ENCODE measurements at regions not wholly inside any gene's neighbourhood (a gene's known extent, or its start where the extent isn't known, plus 50 kb on each side); places are given as distances from the start of the nearest gene placed in this dataset.

DNA sequence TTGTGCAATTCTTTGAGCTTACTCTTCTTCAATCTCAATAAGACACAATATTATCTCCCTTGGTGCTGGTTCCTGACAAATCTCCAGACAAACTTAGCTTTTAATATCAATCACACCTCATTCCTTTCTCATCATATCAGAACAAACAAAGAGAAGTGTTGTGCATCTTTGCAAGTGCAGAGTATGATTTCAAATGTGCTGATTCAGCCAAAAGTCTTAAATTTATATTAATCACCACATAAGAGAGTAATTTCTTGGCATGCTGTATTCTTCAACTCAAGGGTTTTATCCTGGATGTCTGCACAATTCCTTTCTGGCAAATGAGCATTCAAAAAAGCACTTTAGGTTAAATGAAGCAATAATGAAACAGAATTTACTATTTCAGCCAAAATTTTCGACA is 877.8 kb downstream of the ANKRD7 start:
- no peak overlapping the region for H3K27ac ChIP-seq (ENCODE audit: low read length)
- no peak overlapping the region for H3K4me3 ChIP-seq (ENCODE audit: low read length)
- no peaks in the 10 kb centered on the region for H3K4me1 ChIP-seq (ENCODE audit: control insufficient read depth, insufficient read depth, low read length)
- 80% methylated on average over 1 of the region's 1 CpG for WGBS (ENCODE audit: insufficient coverage, low lambda C conversion rate)
- no peaks in the 10 kb centered on the region for H3K9me3 ChIP-seq (ENCODE audit: control insufficient read depth, low read depth, low read length)
- no peaks in the 10 kb centered on the region for H3K36me3 ChIP-seq (ENCODE audit: control insufficient read depth, insufficient read depth, low read length)
- no peak for DNase-seq
- H3K27me3 ChIP-seq (ENCODE audit: control insufficient read depth, insufficient read depth, low read length): no peaks in the 10 kb centered on the region

GRCh38 chr7:119105381-119105780 is 880.9 kb downstream of the ANKRD7 start:
- DNase-seq: no peak
- Histone ChIP-seq H3K27ac (ENCODE audit: low read length) (no peak overlapping the region), H3K4me3 (ENCODE audit: low read length) (no peak overlapping the region), H3K4me1 (ENCODE audit: control insufficient read depth, insufficient read depth, low read length) (no peaks in the 10 kb centered on the region), H3K9me3 (ENCODE audit: control insufficient read depth, low read depth, low read length) (no peaks in the 10 kb centered on the region), H3K36me3 (ENCODE audit: control insufficient read depth, insufficient read depth, low read length) (no peaks in the 10 kb centered on the region), H3K27me3 (ENCODE audit: control insufficient read depth, insufficient read depth, low read length) (no peaks in the 10 kb centered on the region)
- WGBS (ENCODE audit: insufficient coverage, low lambda C conversion rate): no CpG with 5 or more reads among the region's 1 CpG

- DNase-seq: no peak
- H3K27me3 ChIP-seq (ENCODE audit: control insufficient read depth, insufficient read depth, low read length): no peaks in the 10 kb centered on the region
- WGBS (ENCODE audit: insufficient coverage, low lambda C conversion rate): no CpG with 5 or more reads among the region's 8 CpGs
- no peaks in the 10 kb centered on the region for H3K36me3 ChIP-seq (ENCODE audit: control insufficient read depth, insufficient read depth, low read length)
- no peak overlapping the region for H3K4me3 ChIP-seq (ENCODE audit: low read length)
- no peaks in the 10 kb centered on the region for H3K4me1 ChIP-seq (ENCODE audit: control insufficient read depth, insufficient read depth, low read length)
- no peaks in the 10 kb centered on the region for H3K9me3 ChIP-seq (ENCODE audit: control insufficient read depth, low read depth, low read length)
- no peak overlapping the region for H3K27ac ChIP-seq (ENCODE audit: low read length)
Measured at GRCh38 chr7:119123326-119123725, 898.8 kb downstream of the ANKRD7 start.

DNA sequence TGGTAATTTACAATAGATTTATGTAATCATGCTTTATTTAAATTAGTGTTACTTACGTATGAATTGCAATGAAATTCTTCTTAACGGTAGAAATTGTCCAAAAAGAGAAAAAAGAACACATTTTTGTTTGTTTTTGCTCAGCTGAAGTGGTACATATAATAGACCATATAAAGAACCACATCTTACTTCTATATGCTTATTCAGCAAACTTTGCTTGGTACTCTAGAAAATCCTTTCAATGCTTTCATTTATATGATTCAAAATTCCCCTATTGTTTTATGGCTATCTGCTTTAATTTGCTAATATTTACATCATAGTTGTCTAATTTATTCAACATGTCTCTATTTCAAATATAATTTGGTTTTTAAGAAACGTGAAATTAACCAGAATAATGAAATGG is 903.2 kb downstream of the ANKRD7 start:
- Histone ChIP-seq H3K36me3 (ENCODE audit: control insufficient read depth, insufficient read depth, low read length) (no peaks in the 10 kb centered on the region), H3K4me3 (ENCODE audit: low read length) (no peak overlapping the region), H3K27ac (ENCODE audit: low read length) (no peak overlapping the region), H3K9me3 (ENCODE audit: control insufficient read depth, low read depth, low read length) (no peaks in the 10 kb centered on the region), H3K4me1 (ENCODE audit: control insufficient read depth, insufficient read depth, low read length) (no peaks in the 10 kb centered on the region), H3K27me3 (ENCODE audit: control insufficient read depth, insufficient read depth, low read length) (no peaks in the 10 kb centered on the region)
- DNase-seq: no peak
- 77% methylated on average over 3 of the region's 3 CpGs for WGBS (ENCODE audit: insufficient coverage, low lambda C conversion rate)

- Histone ChIP-seq H3K27me3 (ENCODE audit: control insufficient read depth, insufficient read depth, low read length) (no peaks in the 10 kb centered on the region), H3K36me3 (ENCODE audit: control insufficient read depth, insufficient read depth, low read length) (no peaks in the 10 kb centered on the region), H3K4me1 (ENCODE audit: control insufficient read depth, insufficient read depth, low read length) (no peaks in the 10 kb centered on the region), H3K27ac (ENCODE audit: low read length) (no peak overlapping the region), H3K4me3 (ENCODE audit: low read length) (no peak overlapping the region), H3K9me3 (ENCODE audit: control insufficient read depth, low read depth, low read length) (no peaks in the 10 kb centered on the region)
- no peak for DNase-seq
Measured at GRCh38 chr7:119132436-119132835, 907.9 kb downstream of the ANKRD7 start.

DNA sequence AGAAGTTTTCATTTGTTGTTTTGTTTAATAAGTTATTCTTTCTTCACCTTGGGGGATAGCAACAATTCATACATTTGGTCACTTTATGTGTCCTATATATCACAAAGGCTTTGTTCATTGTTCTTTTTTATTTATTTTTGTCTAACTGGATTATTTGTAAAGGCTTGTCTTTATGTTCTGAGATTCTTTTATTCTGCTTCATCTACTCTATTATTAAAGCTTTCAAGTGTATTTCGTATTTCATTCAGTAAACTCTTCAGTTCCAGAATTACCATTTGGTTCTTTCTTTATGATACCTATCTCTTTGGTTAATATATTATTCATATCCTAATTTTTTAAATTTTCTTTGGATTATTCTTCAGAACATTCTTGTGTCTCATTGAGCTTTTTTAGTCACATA is 942.9 kb downstream of the ANKRD7 start:
- WGBS (ENCODE audit: insufficient coverage, low lambda C conversion rate): 93% methylated on average over 1 of the region's 1 CpG
- H3K27ac ChIP-seq (ENCODE audit: low read length): no peak overlapping the region

GRCh38 chr7:119172043-119172442 is 947.5 kb downstream of the ANKRD7 start:
- Histone ChIP-seq H3K27me3 (ENCODE audit: control insufficient read depth, insufficient read depth, low read length) (no peaks in the 10 kb centered on the region), H3K4me3 (ENCODE audit: low read length) (no peak overlapping the region), H3K4me1 (ENCODE audit: control insufficient read depth, insufficient read depth, low read length) (no peaks in the 10 kb centered on the region), H3K9me3 (ENCODE audit: control insufficient read depth, low read depth, low read length) (no peaks in the 10 kb centered on the region), H3K27ac (ENCODE audit: low read length) (no peak overlapping the region), H3K36me3 (ENCODE audit: control insufficient read depth, insufficient read depth, low read length) (no peaks in the 10 kb centered on the region)
- WGBS (ENCODE audit: insufficient coverage, low lambda C conversion rate): 67% methylated on average over 1 of the region's 5 CpGs
- no peak for DNase-seq

More for the DNA sequence above, 942.9 kb downstream of the ANKRD7 start:
- Histone ChIP-seq H3K9me3 (ENCODE audit: control insufficient read depth, low read depth, low read length) (peaks cover 10% of the 10 kb centered on the region), H3K36me3 (ENCODE audit: control insufficient read depth, insufficient read depth, low read length) (no peaks in the 10 kb centered on the region), H3K4me1 (ENCODE audit: control insufficient read depth, insufficient read depth, low read length) (no peaks in the 10 kb centered on the region), H3K27me3 (ENCODE audit: control insufficient read depth, insufficient read depth, low read length) (no peaks in the 10 kb centered on the region), H3K4me3 (ENCODE audit: low read length) (no peak overlapping the region)
- DNase-seq: no peak

DNA sequence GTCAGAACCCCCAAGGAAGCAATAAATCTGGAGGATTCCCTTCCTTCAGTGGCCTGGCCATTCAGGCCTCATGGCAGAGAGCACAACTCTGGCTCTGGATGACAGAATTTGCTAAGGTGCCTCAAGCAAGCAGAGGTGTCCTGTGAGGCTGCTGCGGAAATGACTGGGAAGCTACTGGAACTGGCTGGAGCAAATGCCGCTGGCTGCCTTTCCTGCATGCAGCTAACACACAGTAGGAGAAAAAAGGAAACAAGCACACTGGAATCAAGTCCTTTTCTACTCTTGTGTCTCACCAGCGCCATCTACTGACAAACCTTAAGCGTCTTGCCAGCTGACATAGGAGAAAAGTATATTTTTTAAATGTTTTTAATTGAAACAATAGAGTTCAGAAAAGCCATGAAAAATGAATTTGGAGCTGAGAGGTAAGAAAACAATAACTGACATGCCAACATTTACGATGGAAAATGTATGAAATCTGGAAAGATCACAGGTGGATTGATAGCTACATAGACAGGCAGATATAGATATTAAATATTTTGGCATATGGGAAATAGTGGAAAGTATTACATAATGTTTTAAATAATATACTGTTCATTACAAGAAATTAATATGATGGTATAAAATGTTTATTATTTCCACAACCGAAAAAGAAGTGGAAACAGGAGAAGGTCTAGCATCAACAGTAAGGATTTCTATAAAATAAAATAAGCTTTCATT is 951.6 kb downstream of the ANKRD7 start:
- Histone ChIP-seq H3K27ac (ENCODE audit: low read length) (no peak overlapping the region), H3K36me3 (ENCODE audit: control insufficient read depth, insufficient read depth, low read length) (no peaks in the 10 kb centered on the region), H3K4me1 (ENCODE audit: control insufficient read depth, insufficient read depth, low read length) (no peaks in the 10 kb centered on the region), H3K9me3 (ENCODE audit: control insufficient read depth, low read depth, low read length) (no peaks in the 10 kb centered on the region), H3K27me3 (ENCODE audit: control insufficient read depth, insufficient read depth, low read length) (no peaks in the 10 kb centered on the region), H3K4me3 (ENCODE audit: low read length) (no peak overlapping the region)
- 0% methylated on average over 3 of the region's 6 CpGs for WGBS (ENCODE audit: insufficient coverage, low lambda C conversion rate)
- DNase-seq: peak; percentile 23 to 37

DNA sequence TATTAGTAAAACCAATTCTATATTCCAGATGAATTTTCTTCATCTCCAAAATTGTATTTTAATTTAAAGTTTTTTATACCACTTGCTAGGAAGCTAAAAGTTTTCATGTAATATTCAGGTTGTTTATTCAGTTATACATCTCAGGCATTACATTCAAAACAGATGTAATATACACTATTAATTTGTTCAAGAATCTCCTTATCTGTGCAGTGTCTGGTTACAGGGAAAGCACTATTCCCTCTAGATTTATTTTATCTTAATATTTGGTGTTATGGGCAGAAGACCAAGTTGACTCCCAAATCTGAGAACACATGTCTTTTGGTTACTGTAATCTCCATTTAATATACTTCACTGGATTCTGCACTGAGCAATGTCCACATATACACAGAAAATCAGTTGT is 953.4 kb downstream of the ANKRD7 start:
- no peak overlapping the region for H3K4me3 ChIP-seq (ENCODE audit: low read length)
- H3K4me1 ChIP-seq (ENCODE audit: control insufficient read depth, insufficient read depth, low read length): no peaks in the 10 kb centered on the region
- no peaks in the 10 kb centered on the region for H3K9me3 ChIP-seq (ENCODE audit: control insufficient read depth, low read depth, low read length)
- no peaks in the 10 kb centered on the region for H3K36me3 ChIP-seq (ENCODE audit: control insufficient read depth, insufficient read depth, low read length)
- H3K27me3 ChIP-seq (ENCODE audit: control insufficient read depth, insufficient read depth, low read length): no peaks in the 10 kb centered on the region
- no peak for DNase-seq
- H3K27ac ChIP-seq (ENCODE audit: low read length): no peak overlapping the region

GRCh38 chr7:119184124-119184788 is 959.8 kb downstream of the ANKRD7 start:
- Histone ChIP-seq H3K4me1 (ENCODE audit: control insufficient read depth, insufficient read depth, low read length) (no peaks in the 10 kb centered on the region), H3K27ac (ENCODE audit: low read length) (no peak overlapping the region), H3K9me3 (ENCODE audit: control insufficient read depth, low read depth, low read length) (no peaks in the 10 kb centered on the region), H3K36me3 (ENCODE audit: control insufficient read depth, insufficient read depth, low read length) (no peaks in the 10 kb centered on the region), H3K27me3 (ENCODE audit: control insufficient read depth, insufficient read depth, low read length) (no peaks in the 10 kb centered on the region), H3K4me3 (ENCODE audit: low read length) (no peak overlapping the region)
- DNase-seq: no peak
- no CpG with 5 or more reads among the region's 4 CpGs for WGBS (ENCODE audit: insufficient coverage, low lambda C conversion rate)

DNA sequence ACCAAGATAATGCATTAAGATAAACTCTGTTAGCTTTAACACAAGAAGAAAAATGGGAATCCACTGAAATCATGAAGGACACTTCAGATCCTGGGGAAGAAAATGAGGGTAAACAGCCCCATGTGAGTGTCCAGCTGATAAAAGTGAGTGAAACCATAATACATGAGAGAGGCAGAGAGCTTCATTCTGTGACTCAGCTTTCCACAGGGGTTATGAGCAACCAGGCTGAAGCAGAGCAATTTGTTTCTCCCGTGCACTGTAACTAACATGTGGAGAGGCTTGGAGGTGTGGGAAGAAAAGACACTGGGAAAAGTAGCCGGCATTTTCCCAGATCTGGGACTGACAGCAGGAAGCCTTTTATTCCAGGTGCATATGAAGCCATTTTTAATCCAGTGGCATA is 971.7 kb downstream of the ANKRD7 start:
- Histone ChIP-seq H3K27me3 (ENCODE audit: control insufficient read depth, insufficient read depth, low read length) (no peaks in the 10 kb centered on the region), H3K4me1 (ENCODE audit: control insufficient read depth, insufficient read depth, low read length) (no peaks in the 10 kb centered on the region), H3K9me3 (ENCODE audit: control insufficient read depth, low read depth, low read length) (no peaks in the 10 kb centered on the region), H3K4me3 (ENCODE audit: low read length) (no peak overlapping the region), H3K36me3 (ENCODE audit: control insufficient read depth, insufficient read depth, low read length) (no peaks in the 10 kb centered on the region), H3K27ac (ENCODE audit: low read length) (no peak overlapping the region)
- no peak for DNase-seq
- WGBS (ENCODE audit: insufficient coverage, low lambda C conversion rate): no CpG with 5 or more reads among the region's 2 CpGs

All from large intestine (tissue), 3 donors.